T47D (cell line): ENCODE measurements at regions not wholly inside any gene's neighbourhood (a gene's known extent, or its start where the extent isn't known, plus 50 kb on each side); places are given as distances from the start of the nearest gene placed in this dataset.

Experiments
- DNase-seq, 2 experiments: peaks; one replicate each; pipeline versions ENCODE4 v3.0.0 to v3.0.0-alpha.2; 2011 to 2012; ENCODE audit warnings: low read depth in 1 of 2, low spot score in 1 of 2
- JUND ChIP-seq: IDR thresholded peaks from 2 replicates; pipeline ENCODE4 v1.6.1; 2012; ENCODE audit warnings: low read depth
- in situ Hi-C: cut with HindIII; loops from 2 replicates; pipeline ENCODE4 v1.10.0; 2016; ENCODE audit warnings: low sequenced_read_pairs, low pct_unique_long_range_greater_than_20kb

DNA sequence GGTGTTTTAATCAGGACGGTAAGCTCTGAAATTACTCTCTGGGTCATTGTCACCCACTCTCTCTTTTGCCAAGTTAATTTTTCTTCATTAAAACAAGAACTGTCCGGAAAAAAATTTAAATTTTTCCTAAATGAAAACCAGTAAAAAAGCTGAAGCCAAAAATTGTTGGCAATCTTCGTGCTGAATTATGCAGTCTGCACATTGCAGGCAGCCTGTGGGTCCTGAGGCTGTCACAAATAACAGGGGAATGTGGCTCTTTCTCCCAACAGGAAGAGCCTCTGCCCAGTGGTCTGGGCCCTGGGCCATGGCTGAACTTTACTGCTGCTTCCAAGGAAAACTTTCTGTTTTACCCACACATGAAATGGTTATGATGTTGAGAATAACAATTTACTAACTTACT lies 153.9 kb upstream of the SPAG17 start:
- in situ Hi-C loops: no loop called here
- TF ChIP-seq JUND: no peak
- no peak for DNase-seq

DNA sequence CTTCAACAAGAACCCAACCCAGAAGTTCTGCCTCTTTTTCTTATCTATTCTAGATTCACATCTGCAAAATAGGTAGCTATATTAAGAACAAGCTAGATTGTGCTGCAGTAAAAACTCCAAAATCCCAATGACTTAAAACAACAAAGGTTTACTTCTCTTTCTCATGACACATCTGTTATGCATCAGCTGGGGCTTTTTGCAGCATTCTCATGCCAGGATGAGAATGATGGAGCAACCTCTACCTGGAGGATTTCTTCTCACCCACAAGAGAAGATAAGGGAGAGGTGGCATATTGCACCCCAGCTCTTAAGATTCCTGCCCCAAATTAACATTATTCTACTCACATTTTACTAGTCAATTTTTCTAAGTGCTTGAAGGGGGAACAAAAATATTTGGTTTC lies 152.3 kb upstream of the SPAG17 start:
- no peak for TF ChIP-seq JUND
- in situ Hi-C loops: no loop called here
- DNase-seq: no peak

DNA sequence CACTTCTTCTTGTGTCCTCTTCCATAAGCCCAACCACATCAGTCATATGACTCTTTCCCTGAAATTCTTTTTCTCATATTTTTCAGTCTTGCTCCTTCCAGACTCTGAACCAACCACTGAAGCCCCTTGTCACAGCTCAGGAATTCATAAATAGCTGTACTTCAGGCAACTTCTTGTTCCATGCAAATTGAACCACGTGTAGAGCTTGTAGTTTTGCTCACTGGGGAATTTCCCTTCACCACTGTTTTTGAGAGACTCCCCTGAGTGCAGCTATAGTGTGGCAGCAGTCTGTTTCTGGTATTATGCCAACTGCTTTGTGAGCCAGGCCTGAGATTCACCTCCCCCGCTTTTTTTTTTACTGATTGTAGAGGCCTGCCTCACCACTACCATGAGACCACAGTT lies 150.3 kb upstream of the SPAG17 start:
- in situ Hi-C loops: no loop called here
- DNase-seq: no peak
- no peak for TF ChIP-seq JUND

DNA sequence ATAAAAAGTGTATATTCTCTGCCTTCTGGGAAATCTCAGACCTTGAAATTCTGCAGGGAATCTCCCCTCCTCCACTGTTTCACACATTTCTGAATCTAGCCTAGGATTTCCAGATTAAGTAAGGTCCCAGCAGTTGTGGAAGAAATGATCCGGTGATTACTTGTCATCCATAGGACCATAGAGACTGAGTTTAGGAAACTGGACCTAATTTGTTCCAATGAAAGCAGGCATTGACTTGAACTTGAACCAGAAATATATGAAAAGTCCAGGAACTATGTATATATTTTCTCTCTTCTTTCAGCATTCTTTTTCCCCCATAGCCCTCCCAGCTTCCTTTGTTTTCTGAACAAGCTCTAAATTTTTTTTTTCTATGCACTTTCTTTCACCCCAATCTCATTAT lies 149.5 kb upstream of the SPAG17 start:
- TF ChIP-seq JUND: no peak
- in situ Hi-C loops: no loop called here
- DNase-seq: no peak

DNA sequence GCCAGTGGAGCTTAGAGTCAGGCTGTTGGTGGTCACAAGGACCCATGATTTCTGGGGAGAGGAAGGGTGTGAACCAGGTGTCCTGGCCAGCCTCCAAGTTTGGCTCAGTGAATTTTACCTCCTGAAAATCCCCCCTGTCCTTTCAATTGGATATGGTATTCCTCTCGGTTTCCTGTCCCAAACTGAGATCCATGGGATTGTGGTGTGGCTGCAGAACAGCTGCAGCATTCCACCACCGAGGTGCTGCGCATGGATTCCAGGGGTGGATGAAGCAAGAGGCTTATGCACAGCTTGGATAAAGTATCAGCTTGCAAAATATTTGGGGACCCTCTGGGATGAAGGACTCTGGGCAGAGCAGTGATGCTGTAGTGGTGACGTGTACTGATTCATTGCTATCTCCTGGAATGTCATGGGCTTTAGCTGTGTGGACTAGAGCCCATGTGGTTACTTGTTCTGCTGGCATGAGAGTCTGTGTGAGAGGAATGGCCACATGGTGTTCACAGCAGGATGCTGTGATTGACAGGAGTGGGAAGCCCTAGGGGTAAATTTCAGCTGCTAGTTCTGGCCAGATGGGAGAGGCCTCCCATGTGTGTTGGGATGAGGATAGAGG lies 148.7 kb upstream of the SPAG17 start:
- in situ Hi-C loops: no loop called here

DNA sequence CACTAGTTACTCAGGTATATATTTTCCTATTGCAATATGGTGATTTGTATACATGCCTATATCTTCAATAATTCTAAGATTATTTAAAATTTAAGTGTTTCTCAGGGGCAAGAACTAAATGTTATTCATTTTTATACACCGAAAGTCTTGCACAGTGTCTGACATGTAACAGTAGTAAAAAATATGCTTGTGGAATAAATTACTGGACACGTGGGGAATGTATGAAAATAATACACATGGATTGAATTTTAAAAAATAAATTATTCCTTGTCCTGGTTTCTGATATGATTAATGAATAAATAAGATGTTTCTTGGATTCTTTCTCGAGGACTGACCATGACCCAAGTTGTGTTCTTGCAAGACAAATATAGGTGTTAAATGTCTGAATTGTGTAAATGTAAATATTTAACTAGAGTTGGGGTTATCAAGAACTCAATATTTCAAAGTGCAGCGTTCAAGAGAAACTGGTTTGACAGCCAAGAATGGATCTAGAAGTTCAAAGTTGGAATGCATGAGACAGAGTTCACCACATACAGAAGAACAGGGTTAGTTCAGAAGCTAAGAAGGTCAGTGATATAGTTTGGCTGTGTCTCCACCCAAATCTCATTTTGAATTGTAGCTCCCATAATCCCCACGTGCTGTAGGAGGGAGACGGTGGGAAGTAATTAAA lies 142.1 kb upstream of the SPAG17 start:
- DNase-seq: no peak
- in situ Hi-C loops: no loop called here
- TF ChIP-seq JUND: no peak

More for the DNA sequence above, 148.7 kb upstream of the SPAG17 start:
- no peak for TF ChIP-seq JUND
- no peak for DNase-seq

DNA sequence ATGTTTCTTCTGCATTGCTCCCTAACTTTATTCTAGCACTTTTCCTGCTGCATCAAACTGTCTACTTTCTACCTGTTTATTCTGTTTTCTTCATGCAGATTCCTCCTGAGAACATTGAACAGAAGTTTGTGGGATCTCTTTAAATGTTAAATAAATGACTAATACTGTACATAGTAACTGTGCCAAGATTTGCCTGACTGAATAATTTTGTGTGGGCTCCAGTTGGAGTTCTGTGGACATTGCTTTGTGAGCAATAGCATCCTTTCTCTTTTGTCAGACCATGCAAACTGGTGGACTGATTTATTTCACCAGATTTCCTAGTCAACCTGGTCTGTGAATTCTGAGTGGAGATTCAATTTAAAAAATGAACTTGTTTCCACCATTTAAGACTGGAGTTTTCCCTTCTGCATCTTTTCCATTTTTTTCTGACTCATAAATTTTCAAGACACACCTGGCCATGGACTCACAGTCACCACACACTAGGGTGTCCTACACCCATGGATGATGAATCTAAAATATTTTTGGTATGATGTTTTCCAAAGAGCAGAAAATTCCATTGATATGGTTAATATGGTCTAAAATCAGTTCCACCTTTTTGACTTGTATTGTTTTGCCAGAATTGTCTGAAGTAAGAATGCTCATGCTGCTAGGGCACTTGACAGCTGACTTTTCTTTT lies 140.7 kb upstream of the SPAG17 start:
- no peak for DNase-seq
- in situ Hi-C loops: no loop called here
- no peak for TF ChIP-seq JUND

DNA sequence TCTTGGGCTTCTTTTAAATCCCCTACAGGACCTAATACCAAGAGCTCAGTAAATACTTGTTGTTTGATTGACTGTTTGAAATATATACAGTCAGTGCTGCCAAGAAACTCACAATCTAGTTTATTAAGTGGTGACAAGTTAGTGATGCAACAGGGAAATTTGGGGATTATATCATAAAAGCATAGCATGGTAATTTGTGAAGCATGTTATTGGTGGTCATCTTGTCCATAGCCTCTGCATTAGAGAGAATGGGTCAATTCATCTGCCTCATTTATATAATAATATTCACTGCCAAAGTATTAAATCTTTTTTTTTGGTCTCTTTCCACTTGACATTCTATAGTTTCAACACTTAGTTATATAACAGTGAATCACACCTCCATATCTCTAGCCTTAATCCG lies 138.2 kb upstream of the SPAG17 start:
- in situ Hi-C loops: no loop called here
- TF ChIP-seq JUND: no peak
- no peak for DNase-seq

DNA sequence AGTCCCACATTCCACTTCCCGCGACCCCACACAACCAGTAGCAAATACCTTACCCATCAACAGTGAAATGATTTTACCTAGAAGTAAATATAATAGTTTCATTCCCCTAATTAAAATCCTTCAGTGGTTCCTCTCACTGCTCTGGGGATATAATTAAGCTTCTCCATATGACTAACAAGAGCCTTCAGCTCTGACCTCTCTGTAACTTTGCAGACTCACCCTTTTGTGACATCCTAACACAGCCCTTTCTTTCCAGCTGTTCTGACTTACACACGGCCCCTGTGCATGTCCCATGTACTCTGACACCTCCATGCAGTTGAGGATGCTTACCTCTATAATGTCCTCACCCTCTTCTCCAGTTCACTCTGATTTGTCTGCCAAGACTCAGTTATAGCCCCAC lies 137.3 kb upstream of the SPAG17 start:
- in situ Hi-C loops: no loop called here
- no peak for DNase-seq
- no peak for TF ChIP-seq JUND

DNA sequence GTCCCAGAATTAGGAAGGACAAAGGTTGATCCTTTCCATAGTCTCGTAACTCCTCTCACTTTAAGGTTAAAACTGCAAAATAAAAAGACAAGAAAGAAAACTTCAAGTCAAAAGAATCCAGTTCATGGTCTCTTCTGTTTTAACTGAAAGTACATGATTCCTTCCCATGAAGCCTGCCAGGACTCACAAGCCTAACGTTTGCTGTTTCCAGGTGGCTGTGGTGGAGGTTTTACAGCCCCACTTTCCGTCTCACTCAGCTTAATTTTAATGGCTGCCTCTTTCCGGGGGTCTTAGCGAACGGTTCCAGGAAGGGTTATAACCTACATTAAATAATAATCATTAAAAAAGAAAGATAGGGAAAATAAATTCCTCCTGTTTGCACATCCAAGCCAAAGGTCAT lies 136.8 kb upstream of the SPAG17 start:
- no peak for DNase-seq
- in situ Hi-C loops: no loop called here
- TF ChIP-seq JUND: no peak

DNA sequence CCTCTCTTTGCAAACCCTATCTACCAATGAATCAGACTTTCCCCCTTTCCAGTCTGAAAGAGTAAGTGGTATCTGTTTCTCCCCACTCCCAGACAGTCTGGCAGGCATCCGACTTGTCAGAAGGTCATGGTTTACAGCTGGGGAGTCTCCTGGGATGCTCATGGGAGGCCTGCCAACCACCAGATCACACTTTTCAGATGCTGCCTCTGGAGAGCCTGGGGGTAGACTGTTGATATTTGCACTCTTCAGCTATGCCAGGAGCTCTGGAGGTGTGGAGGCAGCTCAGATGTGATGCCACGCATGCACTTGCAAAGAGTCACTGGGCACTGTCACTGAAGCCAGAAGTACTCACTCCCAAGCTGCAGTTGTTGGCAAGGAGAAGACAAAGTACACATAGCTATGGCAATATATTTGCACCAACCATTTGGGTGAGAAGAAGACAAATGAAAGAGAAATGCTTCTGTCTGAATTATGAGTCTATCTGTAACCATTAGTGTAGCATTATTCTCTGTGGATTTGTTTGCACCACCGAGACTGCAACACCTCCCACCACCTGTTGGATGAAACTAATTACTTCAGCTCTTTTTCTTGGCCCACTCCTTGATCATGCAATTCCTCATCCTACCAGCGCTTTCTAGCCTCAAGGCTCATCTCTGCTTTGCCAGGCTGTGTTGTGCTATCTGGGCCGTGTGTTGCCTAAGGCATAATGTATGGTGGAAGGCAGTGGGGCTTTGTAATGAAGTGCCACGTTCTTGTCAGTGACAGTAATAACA lies 133.0 kb upstream of the SPAG17 start:
- in situ Hi-C loops: no loop called here
- DNase-seq: no peak
- TF ChIP-seq JUND: no peak

DNA sequence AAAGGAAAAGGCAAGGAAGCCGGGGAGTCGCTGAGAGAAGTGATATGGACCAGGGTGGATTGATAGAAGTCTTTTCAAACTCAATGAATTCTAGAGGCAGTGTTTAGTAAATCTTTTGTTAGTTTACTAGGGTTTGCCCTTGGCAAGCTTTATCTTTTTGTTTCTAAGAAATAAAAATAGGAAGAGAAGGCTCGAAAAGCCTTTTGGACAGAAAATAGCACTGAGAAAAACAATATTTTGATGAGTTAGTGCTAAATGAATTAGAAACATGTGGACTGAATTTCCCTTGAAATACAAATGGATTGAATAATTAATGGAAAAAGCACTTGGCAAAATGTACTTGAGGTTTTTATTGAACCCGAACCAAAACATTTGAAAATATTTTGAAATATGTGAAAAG lies 121.8 kb upstream of the SPAG17 start:
- TF ChIP-seq JUND: no peak
- no peak for DNase-seq
- in situ Hi-C loops: no loop called here
